Kidney epithelial cell (primary cell): ENCODE measurements at regions not wholly inside any gene's neighbourhood (a gene's known extent, or its start where the extent isn't known, plus 50 kb on each side); places are given as distances from the start of the nearest gene placed in this dataset.
"Not testable (repeated sequence)": the region's sequence is repeated elsewhere in the genome, so short reads cannot be mapped to it uniquely, and the experiment has no call there.

Experiments
- DNase-seq: peaks from one replicate; pipeline ENCODE4 v3.0.0-alpha.2; 2010; ENCODE audit warnings: low read depth
- H3K27me3 ChIP-seq: 2 replicates; pipeline ENCODE4 v1.6.0; 2011; ENCODE audit warnings: low read length; ENCODE audit not compliant: control insufficient read depth, insufficient read depth
- H3K36me3 ChIP-seq: 2 replicates; pipeline ENCODE4 v1.5.1; 2011; ENCODE audit warnings: low read length; ENCODE audit not compliant: control insufficient read depth, insufficient read depth
- H3K4me3 ChIP-seq: 2 replicates; pipeline ENCODE4 v1.5.1; 2011; ENCODE audit warnings: low read depth, mild to moderate bottlenecking, control low read depth, low read length
- CTCF ChIP-seq: IDR thresholded peaks from 2 replicates; pipeline ENCODE4 v1.5.1; 2011; ENCODE audit warnings: mild to moderate bottlenecking, moderate library complexity, low read length, control low read depth, inconsistent platforms; ENCODE audit not compliant: insufficient read depth, poor library complexity, severe bottlenecking

GRCh38 chr13:55013051-55013450 is 1984.4 kb downstream of the OLFM4 start:
- H3K4me3 ChIP-seq = no peak overlapping the region
- H3K36me3 ChIP-seq = no peaks in the 10 kb centered on the region
- no peak for DNase-seq
- TF ChIP-seq CTCF = no peak
- H3K27me3 ChIP-seq = no peaks in the 10 kb centered on the region

- H3K36me3 ChIP-seq = no peaks in the 10 kb centered on the region
- TF ChIP-seq CTCF = no peak
- no peaks in the 10 kb centered on the region for H3K27me3 ChIP-seq
- DNase-seq = no peak
- no peak overlapping the region for H3K4me3 ChIP-seq
Observed at GRCh38 chr13:55029280-55029679, 2000.7 kb downstream of the OLFM4 start.

- Histone ChIP-seq H3K36me3 (no peaks in the 10 kb centered on the region), H3K4me3 (no peak overlapping the region), H3K27me3 (no peaks in the 10 kb centered on the region)
- TF ChIP-seq CTCF = no peak
- no peak for DNase-seq
Observed at GRCh38 chr13:55038230-55038629, 2009.6 kb downstream of the OLFM4 start.

- not testable (repeated sequence) for H3K4me3 ChIP-seq, H3K27me3 ChIP-seq, H3K36me3 ChIP-seq, DNase-seq
Observed at GRCh38 chr13:55053891-55054550, 2025.4 kb downstream of the OLFM4 start.

GRCh38 chr13:55055666-55056065 is 2027.1 kb downstream of the OLFM4 start:
- DNase-seq, H3K36me3 ChIP-seq, H3K4me3 ChIP-seq, H3K27me3 ChIP-seq: not testable (repeated sequence)

- DNase-seq = no peak
- Histone ChIP-seq H3K27me3 (no peaks in the 10 kb centered on the region), H3K4me3 (no peak overlapping the region), H3K36me3 (no peaks in the 10 kb centered on the region)
- TF ChIP-seq CTCF = no peak
Observed at GRCh38 chr13:55062662-55063061, 2034.0 kb downstream of the OLFM4 start.

GRCh38 chr13:55067946-55068345 is 2039.3 kb downstream of the OLFM4 start:
- Histone ChIP-seq H3K36me3 (no peaks in the 10 kb centered on the region), H3K27me3 (no peaks in the 10 kb centered on the region), H3K4me3 (no peak overlapping the region)
- TF ChIP-seq CTCF = no peak
- DNase-seq = no peak
